PC-3 (cell line): ENCODE measurements at regions not wholly inside any gene's neighbourhood (a gene's known extent, or its start where the extent isn't known, plus 50 kb on each side); places are given as distances from the start of the nearest gene placed in this dataset.
A peak's percentile ranks its signal among the peaks of the same experiment; 100 is the strongest.

ENCODE experiments used
- ATAC-seq: fragments of 200-7000 bp; cut with Tn5 transposase; 2 replicates; pipeline ENCODE4 v1.9.1; 2020; ENCODE audit warnings: mild to moderate bottlenecking, moderate library complexity
- BruUV-seq: library from RNA; stranded (reverse); fragments of 400-500 nt; replicated peaks from 2 replicates; lab custom pipeline; 2021; lab: Mats Ljungman, UMichigan
- CTCF ChIA-PET: fragments of 300-600 bp; sonication (Branson Sonifier 250); formaldehyde crosslinking; loops from one replicate; lab custom pipeline; 2022; ENCODE audit warnings: antibody characterized with exemption; lab: Charles Lee
- POLR2A ChIA-PET: fragments of 300-600 bp; sonication (Branson Sonifier 250); formaldehyde crosslinking; loops from one replicate; lab custom pipeline; 2022; ENCODE audit warnings: antibody characterized with exemption; ENCODE audit not compliant: unreplicated experiment; lab: Charles Lee
- DNase-seq: peaks from one replicate; pipeline ENCODE4 v3.0.0-alpha.2; 2015
- H2AFZ ChIP-seq: fragments of 300-600 bp; sonication (generic); 2 replicates; pipeline ENCODE4 v1.6.0; 2016; ENCODE audit warnings: antibody characterized with exemption, low read length
- H3F3A ChIP-seq: fragments of 300-600 bp; sonication (generic); one replicate; pipeline ENCODE4 v1.6.0; 2017; ENCODE audit warnings: antibody characterized with exemption, low read length, control low read depth, mild to moderate bottlenecking; ENCODE audit not compliant: unreplicated experiment
- H3K27ac ChIP-seq: fragments of 300-600 bp; sonication (generic); 2 replicates; pipeline ENCODE4 v1.5.1; 2016; ENCODE audit warnings: mild to moderate bottlenecking, low read length
- H3K27me3 ChIP-seq: fragments of 300-600 bp; sonication (generic); 2 replicates; pipeline ENCODE4 v1.6.1; 2016; ENCODE audit warnings: low read length, mixed read lengths
- H3K36me3 ChIP-seq: fragments of 300-600 bp; sonication (generic); 2 replicates; pipeline ENCODE4 v1.6.1; 2016; ENCODE audit warnings: low read depth, mixed run types, low read length, mixed read lengths
- H3K4me1 ChIP-seq: fragments of 300-600 bp; sonication (generic); 2 replicates; pipeline ENCODE4 v1.5.1; 2016; ENCODE audit warnings: low read length; ENCODE audit not compliant: insufficient read depth
- H3K4me2 ChIP-seq: fragments of 300-600 bp; sonication (generic); 2 replicates; pipeline ENCODE4 v1.6.0; 2016; ENCODE audit warnings: low read length
- H3K4me3 ChIP-seq: fragments of 300-600 bp; sonication (generic); 2 replicates; pipeline ENCODE4 v1.5.1; 2016; ENCODE audit warnings: mild to moderate bottlenecking, low read length, mixed read lengths
- H3K79me2 ChIP-seq: fragments of 300-600 bp; sonication (generic); 2 replicates; pipeline ENCODE4 v1.6.1; 2017; ENCODE audit warnings: low read length, mixed read lengths
- H3K9ac ChIP-seq: fragments of 300-600 bp; sonication (generic); 2 replicates; pipeline ENCODE4 v1.6.0; 2016; ENCODE audit warnings: mild to moderate bottlenecking, low read length
- H3K9me2 ChIP-seq: fragments of 300-600 bp; sonication (generic); replicated peaks from 2 replicates; pipeline ENCODE4 v1.6.1; 2016; ENCODE audit warnings: mixed run types, low read length, mixed read lengths
- H3K9me3 ChIP-seq: fragments of 300-600 bp; sonication (generic); 2 replicates; pipeline ENCODE4 v1.6.1; 2016; ENCODE audit warnings: low read length, mixed read lengths
- H4K20me1 ChIP-seq: fragments of 300-600 bp; sonication (generic); 2 replicates; pipeline ENCODE4 v1.6.1; 2016; ENCODE audit warnings: low read length, mixed read lengths
- CTCF ChIP-seq: fragments of 300-600 bp; sonication (generic); conservative IDR thresholded peaks from 2 replicates; pipeline ENCODE4 v1.5.1; 2017; ENCODE audit warnings: antibody characterized with exemption, low read depth, mild to moderate bottlenecking, low read length
- EZH2 ChIP-seq: fragments of 300-600 bp; sonication (generic); IDR thresholded peaks from one replicate; pipeline ENCODE4 v1.6.1; 2017; ENCODE audit warnings: antibody characterized with exemption, mild to moderate bottlenecking, low read length; ENCODE audit not compliant: unreplicated experiment
- EZH2phosphoT487 ChIP-seq: fragments of 300-600 bp; sonication (generic); IDR thresholded peaks from 2 replicates; pipeline ENCODE4 v1.6.1; 2018; ENCODE audit warnings: mild to moderate bottlenecking, antibody characterized with exemption, low read length, borderline replicate concordance
- intact Hi-C: fragments of 100-400 bp; cut with micrococcal nuclease; formaldehyde crosslinking; loops from 2 replicates; pipeline ENCODE4 v1.9.0; 2023

GRCh38 chr9:28528049-28528448 lies 954.8 kb upstream of the C9orf72 start:
- H3K36me3 ChIP-seq, result no peaks in the 10 kb centered on the region
- H3K4me1 ChIP-seq, result no peaks in the 10 kb centered on the region
- H2AFZ ChIP-seq, result no peak overlapping the region
- no peak overlapping the region for H3K9ac ChIP-seq
- H3K9me3 ChIP-seq, result no peaks in the 10 kb centered on the region
- no peak overlapping the region for H3K27ac ChIP-seq
- POLR2A ChIA-PET, result no interaction called here
- TF ChIP-seq CTCF (no peak), EZH2phosphoT487 (no peak), EZH2 (no peak)
- intact Hi-C loops, result no loop called here
- no peaks in the 10 kb centered on the region for H4K20me1 ChIP-seq
- H3K4me3 ChIP-seq, result no peak overlapping the region
- no peaks in the 10 kb centered on the region for H3K9me2 ChIP-seq
- CTCF ChIA-PET, result no interaction called here
- no TSS peak for BruUV-seq
- H3F3A ChIP-seq, result no peaks in the 10 kb centered on the region
- DNase-seq (no peak), ATAC-seq (no peak)
- no peaks in the 10 kb centered on the region for H3K79me2 ChIP-seq
- H3K4me2 ChIP-seq, result no peak overlapping the region
- no peaks in the 10 kb centered on the region for H3K27me3 ChIP-seq

- no peaks in the 10 kb centered on the region for H3K36me3 ChIP-seq
- no TSS peak for BruUV-seq
- ChIA-PET POLR2A (no interaction called here), CTCF (no interaction called here)
- no peak overlapping the region for H3K4me2 ChIP-seq
- H3K9me2 ChIP-seq, result no peaks in the 10 kb centered on the region
- H2AFZ ChIP-seq, result no peak overlapping the region
- H3K27ac ChIP-seq, result no peak overlapping the region
- H3K4me1 ChIP-seq, result no peaks in the 10 kb centered on the region; the same call in 1 of the 2 replicates
- no peaks in the 10 kb centered on the region for H3K27me3 ChIP-seq
- H3K4me3 ChIP-seq, result no peak overlapping the region
- intact Hi-C loops, result no loop called here
- TF ChIP-seq CTCF, result no peak
- no peak for TF ChIP-seq EZH2phosphoT487
- no peak for TF ChIP-seq EZH2
- no peaks in the 10 kb centered on the region for H3F3A ChIP-seq
- H3K79me2 ChIP-seq, result no peaks in the 10 kb centered on the region
- DNase-seq (no peak), ATAC-seq (no peak)
- no peak overlapping the region for H3K9ac ChIP-seq
- no peaks in the 10 kb centered on the region for H4K20me1 ChIP-seq
- H3K9me3 ChIP-seq, result no peaks in the 10 kb centered on the region
These were observed 964.9 kb upstream of the C9orf72 start for GRCh38 chr9:28538132-28538531.

GRCh38 chr9:28539434-28540070 lies 966.3 kb upstream of the C9orf72 start:
- H3K9me3 ChIP-seq, result no peaks in the 10 kb centered on the region
- CTCF ChIA-PET, result no interaction called here
- H3K36me3 ChIP-seq, result no peaks in the 10 kb centered on the region
- no peaks in the 10 kb centered on the region for H3K79me2 ChIP-seq
- no peak overlapping the region for H2AFZ ChIP-seq
- no peaks in the 10 kb centered on the region; the same call in 1 of the 2 replicates for H3K4me1 ChIP-seq
- H3K27me3 ChIP-seq, result no peaks in the 10 kb centered on the region
- intact Hi-C loops, result no loop called here
- H3F3A ChIP-seq, result no peaks in the 10 kb centered on the region
- no peak overlapping the region for H3K4me2 ChIP-seq
- no peaks in the 10 kb centered on the region for H4K20me1 ChIP-seq
- ATAC-seq, result peak; percentile 65
- no peak overlapping the region for H3K27ac ChIP-seq
- no peaks in the 10 kb centered on the region for H3K9me2 ChIP-seq
- no peak overlapping the region for H3K9ac ChIP-seq
- peak; percentile 50 for DNase-seq
- POLR2A ChIA-PET, result no interaction called here
- no TSS peak for BruUV-seq
- H3K4me3 ChIP-seq, result no peak overlapping the region
- TF ChIP-seq CTCF, result no peak
- no peak for TF ChIP-seq EZH2phosphoT487
- TF ChIP-seq EZH2, result no peak
